GM12878 (cell line): ENCODE measurements at regions not wholly inside any gene's neighbourhood (a gene's known extent, or its start where the extent isn't known, plus 50 kb on each side); places are given as distances from the start of the nearest gene placed in this dataset.

ENCODE experiments used
- POLR2A ChIP-seq: IDR thresholded peaks from 2 replicates; pipeline ENCODE4 v1.6.1; 2011; ENCODE audit warnings: low read depth, mild to moderate bottlenecking, low read length
- TCF3 ChIP-seq: IDR thresholded peaks from 2 replicates; pipeline ENCODE4 v1.6.1; 2012; ENCODE audit warnings: low read depth, mild to moderate bottlenecking, low read length, borderline replicate concordance; ENCODE audit not compliant: insufficient read depth

- no peak for TF ChIP-seq POLR2A
- no peak for TF ChIP-seq TCF3
Measured at GRCh38 chr9:71306134-71306533, 184.7 kb upstream of the TRPM3 start.
